Tibial nerve (tissue), 4 donors: ENCODE measurements at regions not wholly inside any gene's neighbourhood (a gene's known extent, or its start where the extent isn't known, plus 50 kb on each side); places are given as distances from the start of the nearest gene placed in this dataset.

Experiments used
- DNase-seq, 2 donors: peaks; one replicate each; pipeline ENCODE4 v3.0.0-alpha.2; 2019; ENCODE audit warnings: low spot score in 2 of 2
- H3K27ac ChIP-seq, 4 donors: fragments of 200-600 bp; sonication (generic) in 3 of 4; one replicate each; pipeline ENCODE4 v1.5.1; 2017 to 2019; ENCODE audit warnings: mild to moderate bottlenecking in 1 of 4
- H3K27me3 ChIP-seq, 2 donors: fragments of 200-600 bp; sonication (generic) in 1 of 2; one replicate each; pipeline versions ENCODE4 v1.5.1 to v1.6.0; 2017 to 2019
- H3K36me3 ChIP-seq, 3 donors: fragments of 200-600 bp; sonication (generic); one replicate each; pipeline ENCODE4 v1.5.1; 2018 to 2019
- H3K4me1 ChIP-seq, 4 donors: fragments of 200-600 bp; sonication (generic) in 3 of 4; one replicate each; pipeline ENCODE4 v1.5.1; 2017 to 2019
- H3K4me3 ChIP-seq, 4 donors: fragments of 200-600 bp; sonication (generic) in 3 of 4; one replicate each; pipeline ENCODE4 v1.5.1; 2017 to 2019; ENCODE audit warnings: mild to moderate bottlenecking in 1 of 4, moderate library complexity in 1 of 4
- H3K9me3 ChIP-seq, 4 donors: fragments of 200-600 bp; sonication (generic) in 3 of 4; one replicate each; pipeline ENCODE4 v1.5.1; 2017 to 2019
- EP300 ChIP-seq, 2 donors: sonication (generic); formaldehyde crosslinking; IDR thresholded peaks; one replicate each; pipeline ENCODE4 v1.6.1; 2017; ENCODE audit warnings: antibody characterized with exemption in 2 of 2, mild to moderate bottlenecking in 1 of 2
- POLR2A ChIP-seq, 2 donors: fragments of 450-650 bp; IDR thresholded peaks; one replicate each; pipeline ENCODE4 v1.6.1; 2017; ENCODE audit warnings: antibody characterized with exemption in 2 of 2, mild to moderate bottlenecking in 2 of 2, moderate library complexity in 2 of 2
- WGBS, 2 donors: methylation state at CpG; one replicate each; pipeline ENCODE4 v1.1.5; 2018; 5-methylcytosine and 5-hydroxymethylcytosine counted together
- TF ChIP-seq, protein P1 (sequence below), 5 experiments: fragments of 200-600 bp in 3 of 5; fragments of 450-650 bp in 2 of 5; sonication (generic) in 3 of 5; IDR thresholded peaks; one replicate each; pipeline ENCODE4 v1.5.1; 2016 to 2019; ENCODE audit warnings: antibody characterized with exemption in 5 of 5, mild to moderate bottlenecking in 3 of 5, moderate library complexity in 2 of 5

DNA sequence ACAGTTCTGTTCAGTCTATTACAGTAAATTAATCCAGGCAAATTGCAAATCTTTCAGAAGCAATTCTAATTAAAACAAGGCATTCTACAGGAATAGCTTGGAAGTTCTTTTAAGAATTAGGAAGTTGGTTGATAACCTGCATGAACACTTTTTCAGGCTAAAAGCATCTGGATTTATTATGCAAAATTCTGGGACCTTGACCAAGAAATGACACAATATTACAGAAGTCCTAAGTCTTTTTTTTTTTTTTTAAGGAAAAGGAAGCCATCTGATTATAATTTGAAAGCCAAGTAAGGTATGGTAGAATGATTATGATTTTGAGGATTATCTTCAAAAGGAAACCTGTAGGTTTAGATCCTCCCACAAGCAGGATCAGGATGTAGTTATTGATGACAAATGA lies 74.7 kb upstream of the KCNK2 start:
- DNase-seq: no peak
- Histone ChIP-seq H3K4me3 (no peak overlapping the region), H3K27me3 (no peaks in the 10 kb centered on the region), H3K27ac (no peak overlapping the region), H3K36me3 (no peaks in the 10 kb centered on the region), H3K4me1 (peaks cover 0 to 16% (median 0%) of the 10 kb centered on the region in 4 donors), H3K9me3 (no peaks in the 10 kb centered on the region)
- TF ChIP-seq POLR2A (IDR thresholded peaks at IDR 0.05) (no peak), EP300 (IDR thresholded peaks at IDR 0.05) (no peak)
- TF ChIP-seq, protein P1, sequence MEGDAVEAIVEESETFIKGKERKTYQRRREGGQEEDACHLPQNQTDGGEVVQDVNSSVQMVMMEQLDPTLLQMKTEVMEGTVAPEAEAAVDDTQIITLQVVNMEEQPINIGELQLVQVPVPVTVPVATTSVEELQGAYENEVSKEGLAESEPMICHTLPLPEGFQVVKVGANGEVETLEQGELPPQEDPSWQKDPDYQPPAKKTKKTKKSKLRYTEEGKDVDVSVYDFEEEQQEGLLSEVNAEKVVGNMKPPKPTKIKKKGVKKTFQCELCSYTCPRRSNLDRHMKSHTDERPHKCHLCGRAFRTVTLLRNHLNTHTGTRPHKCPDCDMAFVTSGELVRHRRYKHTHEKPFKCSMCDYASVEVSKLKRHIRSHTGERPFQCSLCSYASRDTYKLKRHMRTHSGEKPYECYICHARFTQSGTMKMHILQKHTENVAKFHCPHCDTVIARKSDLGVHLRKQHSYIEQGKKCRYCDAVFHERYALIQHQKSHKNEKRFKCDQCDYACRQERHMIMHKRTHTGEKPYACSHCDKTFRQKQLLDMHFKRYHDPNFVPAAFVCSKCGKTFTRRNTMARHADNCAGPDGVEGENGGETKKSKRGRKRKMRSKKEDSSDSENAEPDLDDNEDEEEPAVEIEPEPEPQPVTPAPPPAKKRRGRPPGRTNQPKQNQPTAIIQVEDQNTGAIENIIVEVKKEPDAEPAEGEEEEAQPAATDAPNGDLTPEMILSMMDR (IDR thresholded peaks at IDR 0.05): no peak

DNA sequence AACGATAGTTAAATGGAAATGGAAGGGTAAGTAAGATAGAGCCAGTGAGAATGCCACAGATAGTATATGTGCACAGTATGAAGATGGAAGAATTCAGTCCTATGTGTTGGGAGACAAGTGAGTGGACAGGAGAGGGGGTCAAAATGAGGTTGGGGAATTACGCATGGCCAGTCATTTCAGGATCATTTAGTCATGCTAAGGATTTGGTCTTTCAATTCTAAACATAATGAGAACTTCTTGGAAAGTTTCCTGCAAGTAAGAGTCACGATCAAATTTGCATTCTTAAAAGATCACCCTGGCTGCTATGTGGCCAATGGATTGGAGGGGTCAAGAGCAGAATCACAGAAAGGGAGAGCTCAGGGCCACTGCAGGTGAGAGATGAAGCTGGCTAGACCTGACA lies 64.0 kb upstream of the KCNK2 start:
- H3K4me1 ChIP-seq: no peaks in the 10 kb centered on the region
- WGBS, 2 donors: 81 to 86% methylated on average over 3 of the region's 3 CpGs
- no peaks in the 10 kb centered on the region for H3K27me3 ChIP-seq
- no peaks in the 10 kb centered on the region for H3K9me3 ChIP-seq
- H3K4me3 ChIP-seq: no peak overlapping the region
- H3K27ac ChIP-seq: no peak overlapping the region
- DNase-seq: no peak
- TF ChIP-seq, protein P1 (IDR thresholded peaks at IDR 0.05): no peak
- no peak for TF ChIP-seq POLR2A (IDR thresholded peaks at IDR 0.05)
- no peaks in the 10 kb centered on the region for H3K36me3 ChIP-seq

- no peaks in the 10 kb centered on the region for H3K27me3 ChIP-seq
- WGBS, 2 donors: 55 to 64% methylated on average over 1 of the region's 1 CpG
These were observed 60.3 kb upstream of the KCNK2 start for GRCh38 chr1:215022204-215022603.

DNA sequence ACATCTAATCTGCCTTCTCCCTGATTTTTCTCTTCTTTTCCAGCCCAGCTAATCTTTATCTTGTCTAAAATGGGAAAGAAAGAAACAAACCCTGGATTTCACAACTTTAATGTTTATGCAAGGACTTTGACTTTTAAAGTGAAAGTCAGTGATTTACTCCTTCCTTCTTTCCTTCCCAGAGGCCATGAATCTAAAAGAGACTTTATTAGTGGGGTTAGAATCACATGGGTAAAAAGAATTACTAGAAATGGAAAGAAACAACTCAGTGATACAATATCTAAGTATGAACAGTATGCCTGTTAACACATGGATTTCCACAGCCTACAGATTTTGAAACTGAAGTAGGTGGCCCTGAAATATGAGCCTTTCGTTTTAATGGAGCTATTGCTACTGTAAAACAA lies 59.8 kb upstream of the KCNK2 start:
- TF ChIP-seq POLR2A (IDR thresholded peaks at IDR 0.05) (no peak), EP300 (IDR thresholded peaks at IDR 0.05) (no peak)
- TF ChIP-seq, protein P1 (IDR thresholded peaks at IDR 0.05): no peak
- WGBS, 2 donors: 50 to 51% methylated on average over 1 of the region's 1 CpG
- H3K9me3 ChIP-seq: no peaks in the 10 kb centered on the region
- no peak overlapping the region for H3K4me3 ChIP-seq
- H3K27ac ChIP-seq: peak overlapping the region in 2 of 4 donors; percentile 55 to 70
- no peaks in the 10 kb centered on the region for H3K4me1 ChIP-seq
- no peaks in the 10 kb centered on the region for H3K36me3 ChIP-seq
- DNase-seq: no peak
- no peaks in the 10 kb centered on the region for H3K27me3 ChIP-seq

More at GRCh38 chr1:215022204-215022603, 60.3 kb upstream of the KCNK2 start:
- Histone ChIP-seq H3K36me3 (no peaks in the 10 kb centered on the region), H3K9me3 (no peaks in the 10 kb centered on the region), H3K4me1 (no peaks in the 10 kb centered on the region), H3K27ac (peak overlapping the region in 3 of 4 donors; percentile 34 to 70 (median 55)), H3K4me3 (no peak overlapping the region)
- DNase-seq: no peak
- TF ChIP-seq POLR2A (IDR thresholded peaks at IDR 0.05) (no peak), EP300 (IDR thresholded peaks at IDR 0.05) (no peak)
- TF ChIP-seq, protein P1 (IDR thresholded peaks at IDR 0.05): no peak

- DNase-seq: no peak
- 82 to 88% methylated on average over 4 of the region's 4 CpGs for WGBS, 2 donors
- H3K4me1 ChIP-seq: no peaks in the 10 kb centered on the region
- no peaks in the 10 kb centered on the region for H3K36me3 ChIP-seq
- H3K9me3 ChIP-seq: no peaks in the 10 kb centered on the region
- no peak overlapping the region for H3K4me3 ChIP-seq
- no peaks in the 10 kb centered on the region for H3K27me3 ChIP-seq
- peak overlapping the region in 2 of 4 donors; percentile 34 to 70 for H3K27ac ChIP-seq
- no peak for TF ChIP-seq EP300 (IDR thresholded peaks at IDR 0.05)
- TF ChIP-seq POLR2A (IDR thresholded peaks at IDR 0.05): no peak
- TF ChIP-seq, protein P1 (IDR thresholded peaks at IDR 0.05): no peak
These were observed 59.2 kb upstream of the KCNK2 start for GRCh38 chr1:215023155-215023832.
